ENCODE measurements at regions not wholly inside any gene's neighbourhood (a gene's known extent, or its start where the extent isn't known, plus 50 kb on each side); places are given as distances from the start of the nearest gene placed in this dataset.

- TF ChIP-seq CTCF (IDR thresholded peaks at IDR 0.05; ENCODE audit: control insufficient read depth, insufficient read depth, low read depth, low read length, missing control alignments), result no peak
- H3K4me3 ChIP-seq (ENCODE audit: control insufficient read depth, low read depth, low read length), result no peak overlapping the region
- no peak for DNase-seq (ENCODE audit: low read depth)
Observed at GRCh38 chr1:195158091-195158490, 1450.1 kb downstream of the KCNT2 start.

- DNase-seq (ENCODE audit: low read depth), result no peak
- no peak overlapping the region for H3K4me3 ChIP-seq (ENCODE audit: control insufficient read depth, low read depth, low read length)
- TF ChIP-seq CTCF (IDR thresholded peaks at IDR 0.05; ENCODE audit: control insufficient read depth, insufficient read depth, low read depth, low read length, missing control alignments), result no peak
Observed at GRCh38 chr1:195153107-195153506, 1455.1 kb downstream of the KCNT2 start.

GRCh38 chr1:195150768-195151167 lies 1457.5 kb downstream of the KCNT2 start:
- DNase-seq (ENCODE audit: low read depth), result no peak
- no peak overlapping the region for H3K4me3 ChIP-seq (ENCODE audit: control insufficient read depth, low read depth, low read length)
- no peak for TF ChIP-seq CTCF (IDR thresholded peaks at IDR 0.05; ENCODE audit: control insufficient read depth, insufficient read depth, low read depth, low read length, missing control alignments)

- TF ChIP-seq CTCF (IDR thresholded peaks at IDR 0.05; ENCODE audit: control insufficient read depth, insufficient read depth, low read depth, low read length, missing control alignments), result no peak
- DNase-seq (ENCODE audit: low read depth), result no peak
Observed at GRCh38 chr1:195141294-195141693, 1466.9 kb downstream of the KCNT2 start.

GRCh38 chr1:195130598-195130997 lies 1477.6 kb downstream of the KCNT2 start:
- H3K4me3 ChIP-seq (ENCODE audit: control insufficient read depth, low read depth, low read length), result no peak overlapping the region
- TF ChIP-seq CTCF (IDR thresholded peaks at IDR 0.05; ENCODE audit: control insufficient read depth, insufficient read depth, low read depth, low read length, missing control alignments), result no peak
- DNase-seq (ENCODE audit: low read depth), result no peak

More at GRCh38 chr1:195141294-195141693, 1466.9 kb downstream of the KCNT2 start:
- no peak overlapping the region for H3K4me3 ChIP-seq (ENCODE audit: control insufficient read depth, low read depth, low read length)

GRCh38 chr1:195122497-195122896 lies 1485.7 kb downstream of the KCNT2 start:
- no peak overlapping the region for H3K4me3 ChIP-seq (ENCODE audit: control insufficient read depth, low read depth, low read length)

More at GRCh38 chr1:195122497-195122896, 1485.7 kb downstream of the KCNT2 start:
- TF ChIP-seq CTCF (IDR thresholded peaks at IDR 0.05; ENCODE audit: control insufficient read depth, insufficient read depth, low read depth, low read length, missing control alignments), result no peak
- no peak for DNase-seq (ENCODE audit: low read depth)

All from AG09309 (cell line).